GM19238 (cell line): ENCODE measurements at regions not wholly inside any gene's neighbourhood (a gene's known extent, or its start where the extent isn't known, plus 50 kb on each side); places are given as distances from the start of the nearest gene placed in this dataset.
"Not testable (repeated sequence)": the region's sequence is repeated elsewhere in the genome, so short reads cannot be mapped to it uniquely, and the experiment has no call there.

Source experiments
- DNase-seq: peaks from one replicate; pipeline ENCODE4 v3.0.0; 2011; ENCODE audit warnings: low spot score; ENCODE audit not compliant: insufficient read length

- no peak for DNase-seq
Measured at GRCh38 chr19:31527443-31527842, 178.2 kb upstream of the TSHZ3 start.

DNA sequence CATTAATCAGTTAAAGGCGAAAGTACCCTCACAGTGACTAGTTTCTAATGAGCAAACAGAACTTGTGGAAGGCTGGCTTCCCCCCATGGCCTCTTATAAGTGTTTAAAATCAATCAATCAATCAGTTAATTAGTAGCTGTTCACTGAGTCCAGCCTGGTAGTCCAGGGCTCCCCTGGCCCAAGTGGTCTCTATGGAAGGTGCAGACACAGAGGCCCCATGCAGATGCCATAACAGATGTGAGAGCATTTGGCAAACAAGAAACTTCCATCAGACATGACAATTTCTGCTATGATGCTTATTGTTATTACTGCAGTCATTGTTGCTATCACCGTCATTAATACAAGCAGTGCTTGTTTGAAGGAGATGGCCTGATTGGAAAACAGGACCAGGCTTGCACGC, 179.0 kb upstream of the TSHZ3 start:
- no peak for DNase-seq

- DNase-seq = no peak
Measured at GRCh38 chr19:31529121-31529520, 179.9 kb upstream of the TSHZ3 start.

GRCh38 chr19:31530781-31531180, 181.5 kb upstream of the TSHZ3 start:
- DNase-seq = no peak

- no peak for DNase-seq
Measured at GRCh38 chr19:31531326-31531725, 182.1 kb upstream of the TSHZ3 start.

DNA sequence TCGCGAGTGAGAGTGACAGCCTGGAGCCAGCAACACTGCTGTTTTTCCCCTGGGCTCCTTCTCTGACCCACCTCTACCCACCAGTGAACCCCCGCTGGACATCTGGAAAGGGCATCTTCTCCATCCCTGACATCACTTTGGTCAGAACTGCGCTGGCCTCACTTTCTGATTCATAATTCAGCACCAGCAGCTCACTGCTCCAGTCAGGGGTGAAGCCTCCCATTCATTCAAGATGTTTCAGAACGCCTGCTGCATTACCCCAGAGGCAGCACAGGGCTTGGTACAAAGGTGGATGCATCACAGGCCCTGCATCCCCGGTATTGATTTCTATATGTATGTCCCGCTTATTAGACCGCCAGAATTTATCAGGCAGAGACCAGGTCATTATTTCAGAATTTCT, 182.8 kb upstream of the TSHZ3 start:
- no peak for DNase-seq

DNA sequence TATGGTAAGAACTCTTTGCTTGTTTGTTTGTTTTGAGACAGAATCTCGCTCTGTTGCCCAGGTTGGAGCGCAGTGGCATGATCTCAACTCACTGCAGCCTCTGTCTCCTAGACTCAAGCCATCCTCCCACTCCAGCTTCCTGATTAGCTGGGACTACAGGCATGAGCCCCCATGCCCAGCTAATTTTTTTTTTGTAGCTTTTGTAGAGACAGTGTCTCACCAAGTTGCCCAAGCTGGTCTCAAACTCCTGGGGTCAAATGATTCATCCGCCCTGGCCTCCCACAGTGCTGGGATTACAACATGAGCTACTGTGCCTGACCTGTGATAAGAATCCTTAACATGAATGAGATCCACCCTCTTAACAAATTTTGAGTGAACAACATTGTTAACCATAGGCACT, 183.9 kb upstream of the TSHZ3 start:
- DNase-seq = no peak

DNA sequence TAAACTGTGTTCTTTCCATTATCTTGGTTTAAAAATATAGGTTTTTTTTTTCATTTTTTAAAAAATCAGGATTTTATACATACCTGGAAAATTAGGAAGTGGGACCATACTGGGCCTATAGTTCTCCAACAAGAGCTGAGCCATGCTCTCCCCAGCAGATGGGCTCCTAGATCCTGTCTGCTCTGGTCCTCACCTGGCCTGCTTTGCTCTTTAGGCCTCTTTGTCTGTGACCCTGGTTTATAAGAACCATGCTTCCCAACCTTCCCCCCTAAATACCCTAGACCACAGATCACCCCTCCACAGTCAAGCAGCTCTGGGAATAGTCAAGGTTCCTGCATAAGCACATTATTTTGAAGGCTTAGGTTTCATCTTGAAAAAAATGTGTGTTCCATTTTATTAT, 185.0 kb upstream of the TSHZ3 start:
- no peak for DNase-seq

- no peak for DNase-seq
Measured at GRCh38 chr19:31534786-31535657, 185.8 kb upstream of the TSHZ3 start.

GRCh38 chr19:31535691-31536460, 186.6 kb upstream of the TSHZ3 start:
- DNase-seq = no peak

DNA sequence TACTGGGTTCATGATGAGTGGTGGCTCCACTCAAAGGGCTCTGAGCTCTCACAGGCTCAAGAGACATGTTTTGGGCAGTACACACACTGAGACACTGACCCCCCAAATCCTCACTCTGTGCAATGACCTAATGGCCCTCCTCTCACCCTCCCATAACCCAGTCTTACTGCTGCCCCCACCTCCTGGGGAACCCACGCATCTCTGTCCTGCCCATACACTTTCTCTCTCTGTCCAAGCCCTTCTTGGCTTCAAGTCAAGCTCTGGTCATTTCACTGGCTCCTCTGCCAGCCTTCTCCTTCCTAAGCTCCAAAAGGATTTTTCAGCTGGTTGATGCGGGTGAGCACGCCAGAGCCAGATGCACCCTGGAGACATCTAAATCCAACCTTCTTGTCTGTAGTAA, 187.9 kb upstream of the TSHZ3 start:
- DNase-seq = no peak

DNA sequence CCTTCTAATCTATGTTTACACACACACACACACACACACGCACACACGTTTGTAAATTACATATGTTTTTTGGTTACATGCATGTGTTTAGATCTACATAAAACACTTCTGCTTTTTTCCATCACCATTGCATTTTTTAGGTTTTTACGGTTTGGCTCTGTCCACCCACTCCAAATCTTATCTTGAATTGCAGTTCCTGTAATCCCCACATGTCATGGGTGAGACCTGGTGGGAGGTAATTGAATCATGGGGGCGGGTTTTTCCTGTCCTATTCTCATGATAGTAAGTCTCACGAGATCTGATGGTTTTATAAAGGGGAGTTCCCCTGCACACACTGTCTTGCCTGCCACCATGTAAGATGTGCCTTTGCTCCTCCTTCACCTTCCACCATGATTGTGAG, 188.7 kb upstream of the TSHZ3 start:
- DNase-seq = not testable (repeated sequence)

DNA sequence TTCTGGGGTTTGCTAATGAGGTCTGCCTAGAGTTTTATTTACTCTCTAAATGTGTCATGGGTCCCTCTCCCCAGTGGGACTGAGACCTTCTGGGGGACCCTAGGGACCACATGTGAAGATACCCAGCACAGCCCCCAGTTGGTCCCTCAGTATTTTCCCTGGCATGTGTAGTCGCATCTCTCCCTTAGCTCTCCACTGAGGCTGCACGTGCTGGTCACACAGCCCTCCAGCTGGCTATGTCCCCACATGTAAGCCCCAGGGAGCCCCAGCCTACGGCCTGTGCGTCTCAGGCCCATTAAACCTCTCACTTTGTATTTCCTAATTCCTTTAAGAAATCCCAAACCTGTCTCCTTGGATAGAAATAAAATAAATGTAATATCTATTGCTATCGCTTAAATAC, 189.6 kb upstream of the TSHZ3 start:
- no peak for DNase-seq

DNA sequence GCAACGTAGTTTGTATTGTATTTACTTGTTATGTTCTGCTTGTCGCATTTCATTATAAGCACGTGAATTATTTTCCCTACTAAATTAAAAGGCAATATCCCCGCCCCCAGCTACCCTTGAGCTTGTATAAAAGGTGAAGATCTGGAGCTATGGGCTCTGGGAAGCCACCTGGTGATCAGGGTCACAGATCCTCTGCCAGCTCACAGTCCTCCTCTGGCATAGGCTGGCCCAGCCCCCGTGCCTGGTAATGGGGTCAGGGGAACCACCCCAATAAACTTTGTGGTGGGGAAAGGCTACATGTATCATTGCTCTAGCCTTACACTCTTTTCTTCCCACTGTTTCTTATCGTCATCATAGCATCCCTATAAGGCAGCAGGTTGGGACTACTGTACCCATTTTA, 190.2 kb upstream of the TSHZ3 start:
- DNase-seq = no peak

- DNase-seq = no peak
Measured at GRCh38 chr19:31541396-31541795, 192.2 kb upstream of the TSHZ3 start.

- no peak for DNase-seq
Measured at GRCh38 chr19:31543456-31543855, 194.2 kb upstream of the TSHZ3 start.

DNA sequence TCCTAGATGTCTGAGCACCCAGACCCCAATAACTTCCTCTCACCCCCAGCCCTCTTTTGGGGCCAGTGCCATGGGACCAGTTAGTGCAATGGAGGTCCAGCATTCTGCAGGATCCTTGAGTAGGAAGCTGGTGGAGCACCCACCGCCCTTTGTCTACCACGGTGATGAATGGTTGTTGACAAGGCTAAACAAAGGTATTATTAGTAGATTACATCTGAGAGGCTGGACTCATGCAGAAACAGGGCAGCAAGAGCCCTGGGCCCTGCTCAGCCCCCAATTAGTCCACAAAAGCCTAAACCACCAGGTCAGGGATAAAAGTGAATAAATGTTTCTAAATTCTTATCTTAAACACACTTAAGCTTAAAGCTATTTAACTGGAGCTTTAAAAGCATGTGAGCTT, 196.5 kb upstream of the TSHZ3 start:
- DNase-seq = no peak

- no peak for DNase-seq
Measured at GRCh38 chr19:31546205-31546960, 197.1 kb upstream of the TSHZ3 start.

DNA sequence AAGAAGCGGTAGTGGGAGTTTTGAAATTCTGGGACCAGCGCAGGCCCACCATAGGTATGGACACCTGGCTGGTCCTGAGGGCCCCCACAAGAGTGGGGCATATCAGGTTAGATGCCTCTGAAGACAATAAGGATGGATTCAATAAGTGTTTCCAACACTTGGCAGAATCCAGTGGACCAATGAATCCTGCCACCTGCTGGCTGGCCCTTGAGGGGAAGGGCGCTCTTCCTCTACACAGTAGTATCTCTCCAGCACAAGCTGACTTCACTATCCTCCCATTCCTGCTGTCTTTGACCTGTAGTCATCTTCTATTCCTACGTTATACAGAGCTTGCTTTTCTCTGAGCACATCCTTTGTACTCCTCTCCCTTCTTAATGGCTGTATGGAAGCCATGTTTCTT, 199.7 kb upstream of the TSHZ3 start:
- no peak for DNase-seq

DNA sequence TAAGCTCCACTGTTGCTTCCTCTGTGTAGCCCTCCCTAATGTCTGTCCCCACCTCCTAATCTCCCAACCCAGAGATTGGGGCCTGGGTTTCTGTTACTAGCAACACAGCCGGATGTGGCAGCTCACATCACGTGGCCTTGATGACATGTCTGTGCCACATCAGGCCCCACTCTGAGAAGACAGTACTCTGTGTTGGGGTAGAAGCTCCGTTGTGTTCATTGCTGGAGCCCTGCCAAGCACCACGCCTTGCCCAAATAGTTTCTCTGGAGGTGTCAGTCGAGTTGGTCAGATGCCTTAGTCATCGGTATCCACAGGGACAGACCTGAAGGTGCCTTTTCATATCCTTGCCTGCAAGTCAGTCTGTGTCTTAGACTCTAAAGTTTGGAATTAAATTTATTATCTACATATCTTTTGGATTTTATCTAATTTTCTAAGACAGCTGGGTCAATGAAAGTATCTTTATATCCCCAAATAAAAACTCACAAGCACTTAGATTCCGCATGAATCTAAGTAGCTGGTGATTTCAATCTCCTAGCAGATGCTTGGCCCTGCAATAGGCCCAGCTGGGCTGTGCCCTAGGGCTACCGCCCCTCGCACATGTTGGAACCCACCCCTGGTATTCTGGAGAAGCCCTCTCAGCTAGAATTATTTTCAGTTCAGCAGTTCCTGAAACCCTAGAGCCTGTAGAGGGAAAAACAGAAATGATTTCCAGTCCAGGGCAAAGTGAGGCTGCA, 204.0 kb upstream of the TSHZ3 start:
- no peak for DNase-seq

GRCh38 chr19:31553846-31554215, 204.6 kb upstream of the TSHZ3 start:
- no peak for DNase-seq
